ENCODE measurements at regions not wholly inside any gene's neighbourhood (a gene's known extent, or its start where the extent isn't known, plus 50 kb on each side); places are given as distances from the start of the nearest gene placed in this dataset.

DNA sequence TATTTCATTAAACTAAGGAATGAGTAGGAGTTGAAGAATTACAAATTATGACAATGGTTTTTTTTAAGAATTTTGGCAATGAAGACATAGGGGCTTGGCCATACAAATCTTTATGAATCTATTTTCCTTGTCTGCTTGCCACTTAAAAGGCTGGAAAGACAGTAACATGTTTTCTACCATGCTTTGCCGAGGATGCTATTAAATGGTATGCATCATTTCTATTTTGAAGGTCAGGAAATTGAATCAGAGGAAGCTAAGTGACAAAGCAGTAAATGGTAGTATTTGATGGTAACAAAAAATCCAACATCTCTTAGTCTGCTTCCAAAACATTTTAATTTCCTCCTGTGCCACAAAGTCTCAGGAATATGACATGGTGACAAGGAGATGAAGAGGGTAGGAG lies 287.2 kb downstream of the RFPL4B start:
- 79% methylated on average over 1 of the region's 1 CpG for WGBS
- Histone ChIP-seq H3K4me3 (no peak overlapping the region), H3K27ac (replicated peaks in 1 of 4) (no peak overlapping the region), H3K27me3 (no peaks in the 10 kb centered on the region), H3K4me1 (no peaks in the 10 kb centered on the region), H3K9me3 (no peaks in the 10 kb centered on the region), H3K36me3 (no peaks in the 10 kb centered on the region)
- intact Hi-C loops (cut with DNase I) = no loop called here
- no peak for DNase-seq (ENCODE audit: extremely low spot score)
- TF ChIP-seq POLR2A (IDR thresholded peaks at IDR 0.05; ENCODE audit: low read depth) = no peak
- TF ChIP-seq EP300 (IDR thresholded peaks at IDR 0.05) = no peak

DNA sequence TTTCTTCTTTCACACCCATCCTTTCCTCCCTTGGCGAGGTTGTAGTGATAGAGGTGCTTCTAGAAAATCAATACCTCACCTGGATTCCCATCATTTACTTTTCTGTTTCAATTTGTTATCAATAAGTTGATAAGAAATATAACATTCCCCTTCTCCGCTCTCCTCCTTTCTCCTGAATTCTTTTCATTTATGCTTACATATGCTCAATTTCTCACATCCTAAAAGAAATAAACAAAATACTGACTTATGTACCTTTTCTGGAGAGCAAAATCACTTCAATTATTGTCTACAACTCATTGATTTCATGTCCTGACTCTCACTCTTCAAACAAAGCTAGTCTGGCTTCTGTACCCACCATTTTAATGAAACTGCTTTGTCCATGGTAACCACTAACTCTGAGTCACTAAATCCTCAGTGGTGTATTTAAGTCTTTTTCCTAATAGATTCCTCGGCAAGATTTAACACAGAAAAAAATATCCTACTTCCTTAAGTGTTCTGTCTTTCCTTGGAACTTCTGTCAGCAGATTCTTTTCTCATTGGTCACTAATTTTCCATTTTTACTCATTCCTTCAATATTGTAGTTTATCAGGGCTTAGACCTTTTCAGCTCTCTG lies 289.6 kb downstream of the RFPL4B start:
- Histone ChIP-seq H3K27ac (replicated peaks in 1 of 4) (no peak overlapping the region), H3K27me3 (no peaks in the 10 kb centered on the region), H3K36me3 (no peaks in the 10 kb centered on the region), H3K4me1 (no peaks in the 10 kb centered on the region), H3K9me3 (no peaks in the 10 kb centered on the region), H3K4me3 (no peak overlapping the region)
- DNase-seq (ENCODE audit: extremely low spot score) = no peak
- 87% methylated on average over 3 of the region's 3 CpGs for WGBS
- no peak for TF ChIP-seq POLR2A (IDR thresholded peaks at IDR 0.05; ENCODE audit: low read depth)
- no peak for TF ChIP-seq EP300 (IDR thresholded peaks at IDR 0.05)
- TF ChIP-seq POLR2AphosphoS5 (IDR thresholded peaks at IDR 0.05) = no peak
- TF ChIP-seq, protein P1, sequence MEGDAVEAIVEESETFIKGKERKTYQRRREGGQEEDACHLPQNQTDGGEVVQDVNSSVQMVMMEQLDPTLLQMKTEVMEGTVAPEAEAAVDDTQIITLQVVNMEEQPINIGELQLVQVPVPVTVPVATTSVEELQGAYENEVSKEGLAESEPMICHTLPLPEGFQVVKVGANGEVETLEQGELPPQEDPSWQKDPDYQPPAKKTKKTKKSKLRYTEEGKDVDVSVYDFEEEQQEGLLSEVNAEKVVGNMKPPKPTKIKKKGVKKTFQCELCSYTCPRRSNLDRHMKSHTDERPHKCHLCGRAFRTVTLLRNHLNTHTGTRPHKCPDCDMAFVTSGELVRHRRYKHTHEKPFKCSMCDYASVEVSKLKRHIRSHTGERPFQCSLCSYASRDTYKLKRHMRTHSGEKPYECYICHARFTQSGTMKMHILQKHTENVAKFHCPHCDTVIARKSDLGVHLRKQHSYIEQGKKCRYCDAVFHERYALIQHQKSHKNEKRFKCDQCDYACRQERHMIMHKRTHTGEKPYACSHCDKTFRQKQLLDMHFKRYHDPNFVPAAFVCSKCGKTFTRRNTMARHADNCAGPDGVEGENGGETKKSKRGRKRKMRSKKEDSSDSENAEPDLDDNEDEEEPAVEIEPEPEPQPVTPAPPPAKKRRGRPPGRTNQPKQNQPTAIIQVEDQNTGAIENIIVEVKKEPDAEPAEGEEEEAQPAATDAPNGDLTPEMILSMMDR (IDR thresholded peaks at IDR 0.05) = no peak
- intact Hi-C loops (cut with DNase I) = no loop called here

DNA sequence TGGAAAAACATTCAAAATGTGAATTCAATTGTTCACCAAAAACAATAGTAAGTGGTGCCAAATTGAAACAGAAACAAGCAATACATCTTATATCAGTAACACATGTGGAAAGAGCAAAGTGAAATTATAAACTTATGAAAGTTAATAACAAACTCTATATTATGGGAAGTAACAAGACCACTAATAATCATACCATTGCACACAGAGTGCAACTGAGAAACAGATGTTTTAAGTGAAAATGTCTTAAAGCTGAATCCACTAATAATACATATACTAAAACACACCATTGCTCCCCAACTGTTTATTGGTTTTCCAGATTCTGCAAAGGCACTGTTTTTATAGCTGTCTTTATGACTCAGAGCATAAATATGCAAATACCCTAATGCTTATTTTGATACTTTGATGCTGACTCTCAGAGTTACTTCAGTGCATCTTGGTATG lies 292.3 kb downstream of the RFPL4B start:
- intact Hi-C loops (cut with DNase I) = no loop called here
- Histone ChIP-seq H3K4me1 (no peaks in the 10 kb centered on the region), H3K9me3 (no peaks in the 10 kb centered on the region)

DNA sequence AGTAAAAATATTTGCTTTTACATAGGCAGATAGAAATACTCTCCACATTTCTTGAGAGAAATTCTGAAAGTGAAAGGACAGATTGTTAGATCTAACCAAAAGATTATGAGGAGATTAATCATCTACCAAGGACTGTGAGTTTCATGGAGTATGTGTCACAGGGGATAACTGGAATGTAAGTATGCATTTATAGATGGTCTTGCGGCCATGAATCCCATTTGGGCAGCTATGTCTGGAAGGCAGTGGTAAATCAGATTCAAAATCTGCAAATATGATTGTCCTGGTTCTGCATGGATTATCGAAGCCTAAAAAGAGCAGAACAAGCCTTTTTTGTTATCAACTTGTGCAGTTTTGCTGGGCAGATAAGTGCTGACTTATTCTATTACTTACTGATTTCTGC lies 293.8 kb downstream of the RFPL4B start:
- Histone ChIP-seq H3K4me3 (no peak overlapping the region), H3K27ac (replicated peaks in 1 of 4) (no peak overlapping the region), H3K9me3 (no peaks in the 10 kb centered on the region), H3K36me3 (no peaks in the 10 kb centered on the region), H3K27me3 (no peaks in the 10 kb centered on the region), H3K4me1 (no peaks in the 10 kb centered on the region)
- TF ChIP-seq POLR2A (IDR thresholded peaks at IDR 0.05; ENCODE audit: low read depth) (no peak), POLR2AphosphoS5 (IDR thresholded peaks at IDR 0.05) (no peak), EP300 (IDR thresholded peaks at IDR 0.05) (no peak)
- TF ChIP-seq, protein P1 (IDR thresholded peaks at IDR 0.05) = no peak
- no peak for DNase-seq (ENCODE audit: extremely low spot score)
- 70% methylated on average over 2 of the region's 2 CpGs for WGBS
- intact Hi-C loops (cut with DNase I) = no loop called here

More for the DNA sequence above, 292.3 kb downstream of the RFPL4B start:
- Histone ChIP-seq H3K36me3 (no peaks in the 10 kb centered on the region), H3K4me3 (no peak overlapping the region), H3K27me3 (no peaks in the 10 kb centered on the region), H3K27ac (replicated peaks in 1 of 4) (no peak overlapping the region)
- no peak for TF ChIP-seq EP300 (IDR thresholded peaks at IDR 0.05)
- DNase-seq (ENCODE audit: extremely low spot score) = no peak

DNA sequence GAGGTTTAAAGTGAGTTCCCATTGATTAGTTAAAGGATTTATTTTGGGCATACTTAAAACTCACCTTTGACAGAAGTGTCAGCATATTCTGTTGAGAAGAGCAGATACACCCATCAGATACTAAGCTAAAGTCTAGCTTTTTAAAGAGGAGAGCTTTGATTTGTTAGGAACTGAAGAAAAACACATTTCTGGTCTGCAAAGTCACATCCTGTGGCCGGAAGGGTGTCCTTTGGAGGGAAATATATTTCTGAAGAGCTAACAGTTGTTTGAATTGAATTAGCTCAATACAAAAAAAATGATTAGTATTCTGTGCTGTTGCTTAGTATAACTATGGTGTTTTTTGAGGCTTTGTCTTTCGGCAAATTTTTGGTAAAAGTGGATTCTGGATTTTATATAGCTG lies 302.7 kb downstream of the RFPL4B start:
- WGBS = 74% methylated on average over 2 of the region's 2 CpGs
- H3K4me3 ChIP-seq = no peak overlapping the region
- H3K9me3 ChIP-seq = no peaks in the 10 kb centered on the region
- intact Hi-C loops (cut with DNase I) = no loop called here
- no peak for TF ChIP-seq POLR2A (IDR thresholded peaks at IDR 0.05; ENCODE audit: low read depth)
- TF ChIP-seq, protein P1 (IDR thresholded peaks at IDR 0.05) = no peak
- no peak for TF ChIP-seq EP300 (IDR thresholded peaks at IDR 0.05)
- no peak for TF ChIP-seq POLR2AphosphoS5 (IDR thresholded peaks at IDR 0.05)
- H3K27ac ChIP-seq (replicated peaks in 1 of 4) = no peak overlapping the region
- no peaks in the 10 kb centered on the region for H3K36me3 ChIP-seq
- H3K4me1 ChIP-seq = peaks cover 0 to 11% (median 4%) of the 10 kb centered on the region in 4 donors
- no peaks in the 10 kb centered on the region for H3K27me3 ChIP-seq
- no peak for DNase-seq (ENCODE audit: extremely low spot score)

DNA sequence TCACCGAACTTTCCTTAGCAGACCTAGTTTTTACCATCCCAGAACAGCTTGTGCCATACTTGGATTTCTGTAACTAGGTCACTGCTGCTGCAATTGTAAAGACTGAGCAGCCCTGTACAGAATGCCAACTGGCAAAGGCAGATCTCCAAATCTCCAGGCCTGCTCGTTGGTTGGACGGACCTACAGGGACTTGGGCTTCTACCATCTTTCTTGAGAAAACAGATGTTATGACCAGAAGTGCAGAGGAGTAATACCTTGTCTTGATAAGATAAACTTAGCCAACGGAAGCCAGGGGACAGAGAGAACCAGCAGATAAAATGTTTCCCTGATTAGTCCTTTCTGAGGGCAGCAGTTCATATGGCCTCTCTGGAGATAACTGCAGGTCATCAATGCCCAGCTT lies 304.1 kb downstream of the RFPL4B start:
- intact Hi-C loops (cut with DNase I) = no loop called here

More for the DNA sequence above, 304.1 kb downstream of the RFPL4B start:
- H3K36me3 ChIP-seq = no peaks in the 10 kb centered on the region
- H3K9me3 ChIP-seq = no peaks in the 10 kb centered on the region
- no peak for DNase-seq (ENCODE audit: extremely low spot score)
- no peaks in the 10 kb centered on the region for H3K27me3 ChIP-seq
- TF ChIP-seq POLR2A (IDR thresholded peaks at IDR 0.05; ENCODE audit: low read depth) (no peak), POLR2AphosphoS5 (IDR thresholded peaks at IDR 0.05) (no peak), EP300 (IDR thresholded peaks at IDR 0.05) (no peak)
- TF ChIP-seq, protein P1 (IDR thresholded peaks at IDR 0.05) = no peak
- H3K27ac ChIP-seq (replicated peaks in 1 of 4) = no peak overlapping the region
- WGBS = 73% methylated on average over 4 of the region's 4 CpGs
- peaks cover 0 to 11% (median 4%) of the 10 kb centered on the region in 4 donors for H3K4me1 ChIP-seq
- no peak overlapping the region for H3K4me3 ChIP-seq
